AG04450 (cell line): ENCODE measurements at regions not wholly inside any gene's neighbourhood (a gene's known extent, or its start where the extent isn't known, plus 50 kb on each side); places are given as distances from the start of the nearest gene placed in this dataset.

Experiments used
- CTCF ChIA-PET: fragments of 300-600, 350-600 bp; formaldehyde crosslinking; extraction: SDS; loops from one replicate; lab custom pipeline; 2022; ENCODE audit warnings: antibody characterized with exemption, inconsistent platforms; lab: Charles Lee
- POLR2A ChIA-PET: fragments of 350-600 bp; formaldehyde crosslinking; extraction: SDS; loops from one replicate; lab custom pipeline; 2021; ENCODE audit warnings: antibody characterized with exemption, inconsistent platforms; lab: Yijun Ruan, JAX
- DNase-seq: peaks from one replicate; pipeline ENCODE4 v3.0.0-alpha.2; 2011; ENCODE audit warnings: low read depth, low spot score
- H3K27ac ChIP-seq: one replicate; pipeline ENCODE4 v1.5.1; 2012; ENCODE audit warnings: low read depth, low read length, control low read depth
- H3K27me3 ChIP-seq: one replicate; pipeline ENCODE4 v1.6.0; 2012; ENCODE audit warnings: low read length; ENCODE audit not compliant: control insufficient read depth, insufficient read depth
- H3K4me3 ChIP-seq: 2 replicates; pipeline ENCODE4 v1.5.1; 2011; ENCODE audit warnings: mild to moderate bottlenecking, low read depth, low read length, control low read depth
- H3K9me3 ChIP-seq: 2 replicates; pipeline ENCODE4 v1.5.1; 2012; ENCODE audit warnings: low read length; ENCODE audit not compliant: control insufficient read depth, insufficient read depth
- TF ChIP-seq, protein P1 (sequence below): IDR thresholded peaks from 2 replicates; pipeline ENCODE4 v1.5.1; 2011; ENCODE audit warnings: low read depth, low read length, control low read depth, inconsistent platforms

GRCh38 chr12:107361970-107362369 lies 268.6 kb upstream of the CRY1 start:
- Histone ChIP-seq H3K27me3 (no peaks in the 10 kb centered on the region), H3K27ac (no peak overlapping the region), H3K4me3 (no peak overlapping the region), H3K9me3 (no peaks in the 10 kb centered on the region)
- DNase-seq = no peak
- CTCF ChIA-PET = interaction anchor here (1.5 kb wide), 1 partner anchor 40 kb away, joined by 6 read pairs; no protein-coding TSS in a partner anchor
- POLR2A ChIA-PET = no interaction called here
- TF ChIP-seq, protein P1, sequence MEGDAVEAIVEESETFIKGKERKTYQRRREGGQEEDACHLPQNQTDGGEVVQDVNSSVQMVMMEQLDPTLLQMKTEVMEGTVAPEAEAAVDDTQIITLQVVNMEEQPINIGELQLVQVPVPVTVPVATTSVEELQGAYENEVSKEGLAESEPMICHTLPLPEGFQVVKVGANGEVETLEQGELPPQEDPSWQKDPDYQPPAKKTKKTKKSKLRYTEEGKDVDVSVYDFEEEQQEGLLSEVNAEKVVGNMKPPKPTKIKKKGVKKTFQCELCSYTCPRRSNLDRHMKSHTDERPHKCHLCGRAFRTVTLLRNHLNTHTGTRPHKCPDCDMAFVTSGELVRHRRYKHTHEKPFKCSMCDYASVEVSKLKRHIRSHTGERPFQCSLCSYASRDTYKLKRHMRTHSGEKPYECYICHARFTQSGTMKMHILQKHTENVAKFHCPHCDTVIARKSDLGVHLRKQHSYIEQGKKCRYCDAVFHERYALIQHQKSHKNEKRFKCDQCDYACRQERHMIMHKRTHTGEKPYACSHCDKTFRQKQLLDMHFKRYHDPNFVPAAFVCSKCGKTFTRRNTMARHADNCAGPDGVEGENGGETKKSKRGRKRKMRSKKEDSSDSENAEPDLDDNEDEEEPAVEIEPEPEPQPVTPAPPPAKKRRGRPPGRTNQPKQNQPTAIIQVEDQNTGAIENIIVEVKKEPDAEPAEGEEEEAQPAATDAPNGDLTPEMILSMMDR = no peak

DNA sequence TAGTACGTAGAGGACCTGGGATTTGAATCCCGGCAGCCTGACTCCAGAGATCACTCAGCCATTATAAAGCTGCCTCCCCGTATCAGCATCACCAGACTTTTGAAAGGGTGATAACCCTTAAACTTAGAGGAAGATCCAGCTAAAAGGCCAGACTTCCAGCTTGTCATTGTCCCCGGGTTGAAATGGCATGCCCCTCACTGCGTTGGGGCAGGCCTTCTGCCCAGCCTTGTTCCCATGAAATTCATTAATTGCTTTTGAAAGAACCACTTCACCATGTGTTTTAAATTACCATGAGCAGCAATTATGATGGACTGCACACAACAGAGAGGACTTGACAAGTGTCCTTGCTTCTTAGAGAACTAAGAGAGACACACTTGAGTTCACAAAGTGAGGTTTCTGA lies 269.6 kb upstream of the CRY1 start:
- Histone ChIP-seq H3K9me3 (no peaks in the 10 kb centered on the region), H3K27me3 (no peaks in the 10 kb centered on the region), H3K27ac (no peak overlapping the region), H3K4me3 (no peak overlapping the region)
- POLR2A ChIA-PET = no interaction called here
- DNase-seq = no peak
- TF ChIP-seq, protein P1 = no peak
- CTCF ChIA-PET = no interaction called here

DNA sequence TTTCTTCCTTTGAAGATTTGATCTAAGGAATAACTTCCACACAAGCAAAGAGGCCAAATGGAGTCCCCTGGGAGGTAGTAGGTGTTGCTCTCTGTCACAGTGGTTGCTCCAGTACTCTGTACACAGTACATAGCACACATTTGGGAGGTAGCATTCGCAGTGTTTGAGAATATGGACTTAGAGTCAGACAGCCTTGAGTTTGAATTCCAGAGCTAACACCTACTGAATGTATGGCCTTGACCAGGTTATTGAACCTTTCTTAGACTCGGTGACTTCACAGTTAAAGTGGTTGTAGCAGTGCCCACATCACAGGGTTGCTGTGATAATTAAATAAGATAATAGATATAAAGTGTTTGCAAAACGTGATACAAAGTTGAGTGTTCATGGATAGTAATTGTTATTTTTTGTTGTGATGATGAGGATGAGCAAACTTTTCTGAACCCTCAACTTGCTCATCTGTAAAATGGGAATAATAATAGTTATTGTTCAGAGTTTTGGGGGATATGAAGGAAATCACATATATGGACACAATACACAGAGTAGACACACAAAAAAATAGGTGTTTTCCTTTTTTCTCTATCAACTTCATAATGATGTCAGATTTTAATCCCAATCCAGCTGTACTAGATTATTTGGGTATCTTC lies 271.6 kb upstream of the CRY1 start:
- ChIA-PET CTCF (no interaction called here), POLR2A (no interaction called here)
- TF ChIP-seq, protein P1 = no peak
- Histone ChIP-seq H3K27ac (no peak overlapping the region), H3K27me3 (no peaks in the 10 kb centered on the region), H3K9me3 (no peaks in the 10 kb centered on the region), H3K4me3 (no peak overlapping the region)
- no peak for DNase-seq

DNA sequence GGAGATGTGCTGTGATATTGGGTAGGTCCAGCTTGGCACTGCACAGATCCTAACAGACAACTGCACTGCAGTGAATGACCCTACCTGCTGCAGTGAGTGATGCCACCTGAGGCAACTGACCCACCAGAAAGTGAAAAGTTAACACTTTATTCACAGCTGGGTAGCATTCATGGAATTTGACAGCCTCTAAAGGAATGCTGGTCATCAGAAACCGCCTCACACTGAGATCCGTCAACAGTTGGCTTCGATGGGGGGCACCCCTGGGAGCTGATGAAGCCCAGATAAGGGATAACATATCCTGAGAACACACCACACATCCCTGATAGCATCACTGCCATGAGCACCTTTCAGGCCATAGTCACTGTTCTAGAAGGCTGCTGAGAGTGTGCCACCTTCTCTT lies 272.4 kb upstream of the CRY1 start:
- POLR2A ChIA-PET = no interaction called here
- H3K27me3 ChIP-seq = no peaks in the 10 kb centered on the region
- no peak overlapping the region for H3K27ac ChIP-seq
- CTCF ChIA-PET = no interaction called here
- DNase-seq = no peak
- H3K9me3 ChIP-seq = no peaks in the 10 kb centered on the region
- no peak overlapping the region for H3K4me3 ChIP-seq
- TF ChIP-seq, protein P1 = no peak

DNA sequence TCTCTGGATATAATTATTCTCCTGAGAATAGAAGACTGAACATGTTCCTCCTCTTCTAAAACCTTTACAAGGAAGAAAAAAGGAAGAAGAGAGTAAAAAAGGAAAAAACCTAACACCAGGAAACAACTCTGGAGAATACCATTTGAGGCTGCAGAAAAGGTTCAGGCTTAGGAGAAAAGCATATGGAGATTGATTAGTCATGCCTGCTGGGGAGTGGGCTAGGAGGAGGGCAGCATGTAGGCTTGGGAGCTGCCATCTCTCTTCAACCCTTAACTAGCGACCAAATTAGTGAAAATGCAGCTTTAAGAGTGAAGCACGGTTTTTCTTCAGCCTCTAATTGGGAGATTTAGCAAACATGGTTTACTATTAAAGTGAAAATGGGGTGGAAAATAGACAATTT lies 273.0 kb upstream of the CRY1 start:
- ChIA-PET POLR2A (no interaction called here), CTCF (no interaction called here)
- Histone ChIP-seq H3K27ac (no peak overlapping the region), H3K9me3 (no peaks in the 10 kb centered on the region), H3K27me3 (no peaks in the 10 kb centered on the region), H3K4me3 (no peak overlapping the region)
- DNase-seq = no peak
- TF ChIP-seq, protein P1 = no peak
